ENCODE measurements at regions not wholly inside any gene's neighbourhood (a gene's known extent, or its start where the extent isn't known, plus 50 kb on each side); places are given as distances from the start of the nearest gene placed in this dataset.

- TF ChIP-seq CTCF (conservative IDR thresholded peaks at IDR 0.05; ENCODE audit: low read depth in 2 of 2), result no peak
- no peak for TF ChIP-seq POLR2AphosphoS5 (IDR thresholded peaks at IDR 0.05; ENCODE audit: low read depth)
- no peak for TF ChIP-seq REST (IDR thresholded peaks at IDR 0.05; ENCODE audit: unreplicated experiment)
- TF ChIP-seq JUNB (IDR thresholded peaks at IDR 0.05; ENCODE audit: unreplicated experiment), result no peak
- no peak for TF ChIP-seq STAT1 (IDR thresholded peaks at IDR 0.05; ENCODE audit: unreplicated experiment)
- TF ChIP-seq EZH2phosphoT487 (IDR thresholded peaks at IDR 0.05; ENCODE audit: unreplicated experiment), result no peak
- TF ChIP-seq NANOG (IDR thresholded peaks at IDR 0.05; ENCODE audit: borderline replicate concordance), result no peak
- TF ChIP-seq ZNF114 (CRISPR knock-in tag; IDR thresholded peaks at IDR 0.05), result no peak
- no peak for TF ChIP-seq EZH2 (IDR thresholded peaks at IDR 0.05; ENCODE audit: low read depth, unreplicated experiment)
- TF ChIP-seq CREB1 (CRISPR knock-in tag; IDR thresholded peaks at IDR 0.05; ENCODE audit: low read depth), result no peak
Observed at GRCh38 chr7:155234950-155235789, 62.5 kb upstream of the INSIG1 start.

Data from GM23338 (cell line).